HG02852 (cell line): ENCODE measurements at regions not wholly inside any gene's neighbourhood (a gene's known extent, or its start where the extent isn't known, plus 50 kb on each side); places are given as distances from the start of the nearest gene placed in this dataset.
A peak's percentile ranks its signal among the peaks of the same experiment; 100 is the strongest.
"Not testable (repeated sequence)": the region's sequence is repeated elsewhere in the genome, so short reads cannot be mapped to it uniquely, and the experiment has no call there.

Experiments
- ATAC-seq: cut with Tn5 transposase; IDR thresholded peaks from one replicate; pipeline ENCODE4 v1.9.1; 2021; ENCODE audit warnings: mild to moderate bottlenecking, moderate library complexity; ENCODE audit not compliant: unreplicated experiment

DNA sequence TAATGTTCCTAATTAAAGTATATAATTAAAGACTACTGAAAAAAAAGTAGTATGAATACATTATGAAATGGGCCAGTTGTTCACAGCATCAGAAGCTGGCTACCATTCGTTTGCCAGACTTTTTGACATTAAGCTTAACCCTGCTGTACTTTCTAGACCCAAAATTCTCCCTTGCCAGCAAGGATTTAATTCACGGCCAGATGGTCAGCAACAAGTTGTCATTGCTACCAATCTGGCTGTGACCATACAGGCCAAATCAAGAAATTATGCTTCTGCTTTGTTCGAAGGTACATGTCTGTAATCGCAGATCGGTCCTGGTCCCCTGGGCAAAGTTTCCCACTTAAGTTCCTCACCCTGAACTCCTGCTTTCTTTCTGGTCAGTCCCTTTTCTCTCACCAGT, 217.7 kb upstream of the ATXN7L3B start:
- no peak for ATAC-seq

- ATAC-seq = no peak
These were observed 216.3 kb upstream of the ATXN7L3B start for GRCh38 chr12:74321381-74321780.

- ATAC-seq = no peak
These were observed 214.8 kb upstream of the ATXN7L3B start for GRCh38 chr12:74322792-74323191.

- no peak for ATAC-seq
These were observed 209.0 kb upstream of the ATXN7L3B start for GRCh38 chr12:74328623-74329022.

- no peak for ATAC-seq
These were observed 202.9 kb upstream of the ATXN7L3B start for GRCh38 chr12:74334780-74335179.

DNA sequence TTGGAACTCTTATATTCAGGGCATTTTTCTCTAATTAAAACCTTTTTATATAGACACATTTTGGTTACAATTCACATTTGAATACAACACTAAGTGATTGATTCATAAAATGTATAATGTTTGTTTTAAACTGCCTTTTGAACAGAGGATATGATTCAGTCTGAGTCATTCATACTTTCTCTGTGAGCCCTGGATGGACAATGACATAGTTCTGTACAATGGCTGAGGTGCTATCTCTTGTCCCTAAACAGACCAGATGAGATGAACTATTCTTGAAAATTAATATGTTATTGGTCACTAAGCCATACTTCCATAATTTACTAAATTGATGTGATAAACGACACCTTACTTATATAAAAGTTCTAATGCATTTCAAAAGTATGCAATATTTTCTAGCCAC, 199.7 kb upstream of the ATXN7L3B start:
- no peak for ATAC-seq

- no peak for ATAC-seq
These were observed 198.4 kb upstream of the ATXN7L3B start for GRCh38 chr12:74339211-74339610.

- no peak for ATAC-seq
These were observed 187.7 kb upstream of the ATXN7L3B start for GRCh38 chr12:74349925-74350324.

DNA sequence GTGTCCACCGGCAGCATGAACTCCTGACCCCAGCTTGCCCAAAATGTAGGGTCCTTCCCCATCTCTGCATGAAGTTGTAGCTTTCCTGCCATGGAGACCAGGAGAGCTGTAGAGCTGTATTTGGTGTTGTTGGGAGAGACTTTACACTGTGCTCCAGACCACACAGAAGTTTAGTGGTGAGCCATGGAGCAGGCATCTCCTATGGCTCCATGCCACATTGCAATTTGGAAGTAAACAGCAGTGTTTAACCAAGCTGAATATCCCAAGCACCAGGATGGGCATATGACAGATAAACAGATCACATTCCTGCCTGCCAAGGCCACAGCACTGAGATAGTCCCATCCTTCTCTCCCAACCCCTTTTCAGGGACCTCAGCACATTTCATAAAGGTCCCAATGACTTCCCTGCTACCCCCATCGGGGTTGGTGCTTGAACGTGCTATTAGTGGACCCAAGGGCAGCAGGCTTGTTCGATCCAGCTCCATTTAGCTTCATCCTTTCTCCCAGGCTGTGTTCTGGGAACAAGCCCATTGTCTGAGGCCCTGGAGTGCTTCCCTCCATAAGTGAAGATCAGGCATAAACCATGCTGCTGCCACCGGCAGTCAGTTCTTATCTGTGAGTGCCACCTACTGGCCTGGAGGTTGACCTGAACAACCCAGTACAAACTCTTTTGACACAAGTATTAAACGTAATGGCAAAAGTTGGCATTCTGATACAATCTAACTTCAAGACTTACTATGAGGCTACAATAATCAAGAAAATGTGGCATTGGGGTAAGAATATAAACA, 172.3 kb upstream of the ATXN7L3B start:
- peak; percentile 87 for ATAC-seq

- no peak for ATAC-seq
These were observed 166.9 kb upstream of the ATXN7L3B start for GRCh38 chr12:74370608-74371216.

GRCh38 chr12:74379114-74379513, 158.5 kb upstream of the ATXN7L3B start:
- ATAC-seq = no peak

- no peak for ATAC-seq
These were observed 155.7 kb upstream of the ATXN7L3B start for GRCh38 chr12:74381958-74382357.

GRCh38 chr12:74382983-74383382, 154.7 kb upstream of the ATXN7L3B start:
- ATAC-seq = no peak

DNA sequence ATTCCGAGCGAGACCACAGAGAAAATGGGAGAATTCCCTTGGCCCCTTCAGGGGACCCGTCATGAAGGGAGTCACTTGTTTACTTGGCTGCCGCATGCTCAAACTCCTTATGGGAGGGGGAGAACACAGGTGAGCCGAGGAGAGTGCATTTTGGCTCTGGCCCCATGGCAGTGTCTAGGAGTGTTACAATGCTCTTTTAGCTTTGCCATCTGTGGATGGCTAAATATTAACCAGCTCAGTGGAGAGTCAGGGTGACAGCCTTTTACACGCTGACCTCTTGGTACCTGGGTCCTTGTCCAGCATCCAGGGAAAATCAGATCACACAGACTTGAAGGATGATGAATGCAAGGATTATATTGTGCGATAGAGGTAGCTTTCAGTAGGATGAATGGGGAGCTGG, 146.4 kb upstream of the ATXN7L3B start:
- no peak for ATAC-seq

DNA sequence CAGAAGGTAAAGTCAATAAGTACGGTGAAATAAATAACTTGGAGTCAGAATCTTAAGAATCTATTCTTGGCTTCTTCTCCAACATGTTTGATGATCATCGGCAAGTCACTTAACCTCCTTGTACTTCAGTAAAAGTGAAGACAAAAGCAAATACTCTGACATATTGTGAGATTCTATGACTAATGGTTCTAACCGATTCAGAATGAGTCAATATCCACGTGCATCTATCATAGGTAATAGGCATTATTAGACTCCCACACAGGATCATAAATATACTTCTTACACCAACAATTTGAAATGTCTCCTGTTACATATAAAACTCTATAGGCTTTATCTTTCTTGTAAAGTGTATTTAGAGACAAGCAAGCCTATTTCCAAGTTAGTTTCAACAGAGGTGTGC, 144.4 kb upstream of the ATXN7L3B start:
- no peak for ATAC-seq

DNA sequence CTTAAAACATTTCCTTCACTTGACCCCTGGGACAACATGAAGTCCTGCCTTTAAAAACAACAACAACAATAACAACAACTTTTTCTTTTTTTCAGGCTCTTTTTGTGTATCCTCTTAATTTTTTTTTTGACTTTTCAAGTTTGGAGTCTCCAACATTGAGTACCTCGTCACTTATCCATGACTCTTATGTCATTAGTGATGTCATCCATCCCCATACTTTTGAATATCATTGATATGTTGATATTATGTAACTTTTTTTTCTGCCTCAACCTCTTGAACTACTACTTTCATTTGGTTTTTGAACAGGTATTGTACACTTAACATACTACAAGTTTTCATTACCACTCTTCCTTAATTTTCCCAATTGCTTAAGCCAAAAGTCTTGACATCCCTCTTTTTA, 143.0 kb upstream of the ATXN7L3B start:
- ATAC-seq = no peak

DNA sequence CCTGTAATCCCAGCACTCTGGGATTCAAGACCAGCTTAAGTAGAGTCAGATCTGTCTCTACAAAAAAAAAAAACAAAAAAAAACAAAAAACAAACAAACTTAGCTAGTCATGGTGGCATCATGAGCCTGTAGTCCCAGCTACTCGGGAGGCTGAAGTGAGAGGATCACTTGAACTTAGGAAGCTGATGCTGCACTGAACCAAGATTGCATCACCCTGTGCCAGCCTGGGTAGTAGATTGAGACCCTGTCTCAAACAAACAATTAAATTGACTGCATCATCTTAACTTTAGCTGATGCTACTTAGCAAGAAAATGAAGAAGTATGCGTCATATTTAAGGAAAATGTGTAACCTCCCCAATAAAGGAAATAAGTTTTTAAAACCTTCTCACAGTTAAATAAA, 136.6 kb upstream of the ATXN7L3B start:
- no peak for ATAC-seq

GRCh38 chr12:74401966-74402365, 135.7 kb upstream of the ATXN7L3B start:
- ATAC-seq = no peak

GRCh38 chr12:74403221-74403470, 134.5 kb upstream of the ATXN7L3B start:
- ATAC-seq = not testable (repeated sequence)

DNA sequence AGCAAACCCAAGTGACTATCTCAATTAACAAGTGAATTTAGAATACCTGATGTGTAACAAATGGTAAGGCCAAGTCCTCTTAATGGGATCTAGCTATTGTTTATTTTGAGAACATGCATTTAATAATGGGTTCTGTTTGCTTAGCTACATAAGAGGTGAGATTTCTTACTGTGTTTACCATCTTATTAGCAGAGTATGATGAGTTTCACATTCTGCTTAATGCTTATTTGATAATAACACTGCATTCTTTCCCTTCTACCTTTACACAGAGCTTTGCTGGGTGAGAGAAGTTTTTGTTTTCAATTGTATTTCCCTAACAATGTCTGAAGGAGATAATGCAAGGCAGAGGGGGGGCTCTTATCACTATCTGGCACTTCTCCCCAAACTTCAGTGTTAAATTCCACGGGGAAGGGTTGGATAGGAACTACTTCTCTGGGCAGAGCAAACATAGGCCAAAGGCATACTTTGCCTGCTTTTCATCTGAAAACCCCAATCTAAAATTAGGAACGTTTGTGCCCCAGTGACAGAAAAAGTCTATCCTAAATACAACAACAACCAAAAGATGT, 129.0 kb upstream of the ATXN7L3B start:
- ATAC-seq = no peak

DNA sequence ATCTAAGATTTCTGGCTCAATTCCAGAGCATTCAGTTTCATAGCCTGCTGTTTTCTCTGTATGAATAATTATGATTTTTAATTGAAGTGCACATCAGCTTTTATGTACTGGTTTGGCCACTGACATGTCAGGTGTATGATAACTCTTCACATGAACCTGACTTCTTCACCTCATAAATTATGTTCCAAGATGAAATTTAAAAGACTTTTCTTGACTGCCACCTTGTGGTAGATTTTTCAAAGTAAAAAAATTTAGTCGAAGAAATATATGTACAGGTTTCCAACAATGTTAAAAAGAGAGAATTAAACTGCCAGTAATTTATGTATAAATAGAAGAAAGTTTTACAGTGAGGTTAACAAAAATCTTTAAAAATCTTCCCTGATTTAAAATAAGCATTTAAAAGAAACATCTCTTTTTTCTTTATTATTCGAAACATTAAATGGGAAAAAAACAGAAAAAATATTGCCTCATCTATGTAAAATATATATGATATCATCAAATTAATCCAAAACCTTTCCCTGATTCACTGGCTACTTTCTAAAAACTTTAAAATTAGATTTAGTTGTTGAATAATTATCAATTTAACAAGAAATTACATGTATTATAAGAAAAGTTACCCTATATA, 124.9 kb upstream of the ATXN7L3B start:
- ATAC-seq = no peak

DNA sequence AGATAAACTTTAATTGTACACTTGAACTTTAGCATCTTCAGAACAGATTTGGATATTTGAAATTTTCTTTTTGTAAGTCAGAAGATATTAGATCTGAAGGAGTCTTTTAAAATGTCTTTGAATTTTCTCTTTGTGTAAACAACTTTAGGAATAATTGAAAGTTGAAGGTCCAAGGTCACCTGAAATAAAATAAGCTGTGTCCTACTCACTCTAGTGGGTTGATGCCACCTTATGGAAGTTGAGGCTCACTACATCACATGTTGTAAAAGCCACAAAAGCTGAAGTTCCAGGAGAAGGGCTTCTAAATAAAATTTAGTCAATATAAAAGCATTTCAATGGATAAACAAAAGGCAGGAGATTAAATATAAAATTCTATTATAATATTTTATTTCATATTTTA, 122.0 kb upstream of the ATXN7L3B start:
- peak; percentile 75 for ATAC-seq
